HCT116 (cell line): ENCODE measurements at regions not wholly inside any gene's neighbourhood (a gene's known extent, or its start where the extent isn't known, plus 50 kb on each side); places are given as distances from the start of the nearest gene placed in this dataset.

Experiments used
- ATAC-seq: fragments of 200-7000 bp; cut with Tn5 transposase; 2 replicates; pipeline ENCODE4 v1.9.1; 2020; ENCODE audit warnings: mild to moderate bottlenecking, moderate library complexity
- BruUV-seq: library from RNA; stranded (reverse); fragments of 400-500 nt; replicated peaks from 2 replicates; lab custom pipeline; 2021; lab: Mats Ljungman, UMichigan
- CTCF ChIA-PET: fragments of 300-600 bp; sonication (Branson Sonifier 250); formaldehyde crosslinking; loops from one replicate; lab custom pipeline; 2021; ENCODE audit warnings: antibody characterized with exemption; lab: Charles Lee
- POLR2A ChIA-PET: fragments of 300-600, 350-600 bp; sonication (Branson Sonifier 250); formaldehyde crosslinking; loops from one replicate; lab custom pipeline; 2021; ENCODE audit warnings: antibody characterized with exemption; lab: Charles Lee
- RAD21 ChIA-PET, 2 experiments: fragments of 300-600 bp; sonication (Branson Sonifier 250); formaldehyde crosslinking; loops; one replicate each; lab custom pipeline; 2023; ENCODE audit warnings: low total read pairs in 2 of 2; ENCODE audit not compliant: uncharacterized antibody in 2 of 2, unreplicated experiment in 2 of 2, low non-redundant PET in 1 of 2; lab: Charles Lee
- DNase-seq: peaks from one replicate; pipeline ENCODE4 v3.0.0-alpha.2; 2010; ENCODE audit warnings: low read depth, low spot score
- H2AFZ ChIP-seq: fragments of 200-600 bp; shearing (Covaris generic), sonication (generic); 2 replicates; pipeline ENCODE4 v1.6.1; 2017; ENCODE audit warnings: low read depth, mixed run types, mixed read lengths, antibody characterized with exemption, low read length; ENCODE audit not compliant: poor library complexity, severe bottlenecking
- H3K27ac ChIP-seq: 2 replicates; pipeline ENCODE4 v1.5.1; 2012; ENCODE audit warnings: low read depth, low read length
- H3K27me3 ChIP-seq: fragments of 200-600 bp; sonication (generic); 2 replicates; pipeline ENCODE4 v1.6.1; 2016; ENCODE audit warnings: mixed run types, low read length, mixed read lengths; ENCODE audit not compliant: insufficient read depth
- H3K36me3 ChIP-seq, 2 experiments: fragments of 200-500 bp in 1 of 2; fragments of 200-600 bp in 1 of 2; sonication (Bioruptor generic) in 1 of 2; sonication (generic) in 1 of 2; 2 replicates each; pipeline versions ENCODE4 v1.5.1 to v1.6.1; 2014 to 2016; ENCODE audit warnings: low read length in 2 of 2, inconsistent platforms in 1 of 2, mixed read lengths in 1 of 2, mixed run types in 1 of 2; ENCODE audit not compliant: insufficient read depth in 2 of 2, control insufficient read depth in 1 of 2
- H3K4me1 ChIP-seq, 2 experiments: fragments of 200-600 bp in 1 of 2; sonication (generic) in 1 of 2; 2 replicates each; pipeline versions ENCODE4 v1.5.1 to v1.6.1; 2012 to 2017; ENCODE audit warnings: low read length in 2 of 2, inconsistent platforms in 1 of 2, mild to moderate bottlenecking in 1 of 2, mixed read lengths in 1 of 2, mixed run types in 1 of 2, moderate library complexity in 1 of 2; ENCODE audit not compliant: insufficient read depth in 2 of 2, control insufficient read depth in 1 of 2
- H3K4me2 ChIP-seq: fragments of 200-600 bp; sonication (generic); 2 replicates; pipeline ENCODE4 v1.6.1; 2017; ENCODE audit warnings: mixed run types, low read length, mixed read lengths
- H3K4me3 ChIP-seq, 2 experiments: fragments of 200-600 bp in 1 of 2; sonication (generic) in 1 of 2; replicated peaks in 1 of 2; 2 replicates each; pipeline ENCODE4 v1.5.1; 2011 to 2016; ENCODE audit warnings: low read length in 2 of 2, control low read depth in 1 of 2, low read depth in 1 of 2, mild to moderate bottlenecking in 1 of 2, mixed read lengths in 1 of 2, mixed run types in 1 of 2
- H3K79me2 ChIP-seq: fragments of 200-600 bp; sonication (generic); 2 replicates; pipeline ENCODE4 v1.6.1; 2017; ENCODE audit warnings: mild to moderate bottlenecking, mixed run types, low read length, moderate library complexity, mixed read lengths; ENCODE audit not compliant: insufficient read depth
- H3K9ac ChIP-seq: fragments of 200-600 bp; sonication (generic); 2 replicates; pipeline ENCODE4 v1.6.1; 2016; ENCODE audit warnings: low read length, mixed read lengths
- H3K9me2 ChIP-seq: fragments of 200-600 bp; sonication (generic), shearing (Covaris generic); 2 replicates; pipeline ENCODE4 v1.6.1; 2017; ENCODE audit warnings: mixed run types, mild to moderate bottlenecking, moderate library complexity; ENCODE audit not compliant: insufficient read depth
- H3K9me3 ChIP-seq, 2 experiments: fragments of 200-500 bp in 1 of 2; fragments of 200-600 bp in 1 of 2; sonication (Bioruptor generic) in 1 of 2; sonication (generic) in 1 of 2; 2 replicates each; pipeline ENCODE4 v1.6.1; 2014 to 2017; ENCODE audit warnings: low read length in 2 of 2, mixed read lengths in 2 of 2, inconsistent platforms in 1 of 2, low read depth in 1 of 2, mild to moderate bottlenecking in 1 of 2, mixed run types in 1 of 2, moderate library complexity in 1 of 2; ENCODE audit not compliant: control insufficient read depth in 1 of 2, insufficient read depth in 1 of 2
- H4K20me1 ChIP-seq: fragments of 200-600 bp; sonication (generic), shearing (Covaris generic); 2 replicates; pipeline ENCODE4 v1.6.1; 2017; ENCODE audit warnings: mixed run types, mild to moderate bottlenecking, moderate library complexity; ENCODE audit not compliant: insufficient read depth
- CBX3 ChIP-seq: IDR thresholded peaks from 2 replicates; pipeline ENCODE4 v1.6.1; 2012; ENCODE audit warnings: low read depth
- CEBPB ChIP-seq: IDR thresholded peaks from 2 replicates; pipeline ENCODE4 v1.6.1; 2012; ENCODE audit warnings: low read depth
- EGR1 ChIP-seq: IDR thresholded peaks from 2 replicates; pipeline ENCODE4 v1.6.1; 2012; ENCODE audit warnings: low read depth
- EZH2 ChIP-seq: fragments of 200-600 bp; sonication (generic); IDR thresholded peaks from 2 replicates; pipeline ENCODE4 v1.6.1; 2017; ENCODE audit warnings: antibody characterized with exemption, mixed run types
- EZH2phosphoT487 ChIP-seq: fragments of 200-600 bp; IDR thresholded peaks from 2 replicates; pipeline ENCODE4 v1.6.1; 2018; ENCODE audit warnings: antibody characterized with exemption, borderline replicate concordance
- FOSL1 ChIP-seq: IDR thresholded peaks from 2 replicates; pipeline ENCODE4 v1.6.1; 2012; ENCODE audit warnings: low read depth
- JUND ChIP-seq: IDR thresholded peaks from 2 replicates; pipeline ENCODE4 v1.6.1; 2012
- MAX ChIP-seq: IDR thresholded peaks from 2 replicates; pipeline ENCODE4 v1.6.1; 2012
- POLR2A ChIP-seq: IDR thresholded peaks from 2 replicates; pipeline ENCODE4 v1.7.0; 2011; ENCODE audit warnings: borderline replicate concordance; ENCODE audit not compliant: insufficient read depth, insufficient read length; ENCODE audit errors: extremely low read depth
- POLR2AphosphoS5 ChIP-seq: IDR thresholded peaks from 2 replicates; pipeline ENCODE4 v1.6.1; 2011; ENCODE audit warnings: mild to moderate bottlenecking, low read depth, low read length, moderate library complexity
- SIN3A ChIP-seq: IDR thresholded peaks from 2 replicates; pipeline ENCODE4 v1.6.1; 2012; ENCODE audit warnings: low read depth
- TCF7L2 ChIP-seq: IDR thresholded peaks from 2 replicates; pipeline ENCODE4 v1.7.0; 2011; ENCODE audit warnings: borderline replicate concordance, inconsistent platforms; ENCODE audit not compliant: insufficient read depth, insufficient read length; ENCODE audit errors: extremely low read depth
- YY1 ChIP-seq: IDR thresholded peaks from 2 replicates; pipeline ENCODE4 v1.6.1; 2011; ENCODE audit warnings: low read length, low read depth, moderate library complexity, mild to moderate bottlenecking; ENCODE audit not compliant: insufficient replicate concordance; ENCODE audit errors: extremely low read depth
- ZNF274 ChIP-seq: fragments of 200-500 bp; sonication (Bioruptor generic); IDR thresholded peaks from 2 replicates; pipeline ENCODE4 v1.6.1; 2014; ENCODE audit warnings: mild to moderate bottlenecking, low read depth, low read length, inconsistent platforms
- intact Hi-C: fragments of 100-400 bp; cut with micrococcal nuclease; formaldehyde crosslinking; loops from 2 replicates; pipeline ENCODE4 v1.10.0; 2022
- TF ChIP-seq, protein P1 (sequence below): IDR thresholded peaks from 2 replicates; pipeline ENCODE4 v1.6.1; 2011; ENCODE audit warnings: mild to moderate bottlenecking, low read length, moderate library complexity; ENCODE audit not compliant: insufficient replicate concordance; ENCODE audit errors: extremely low read depth
- TF ChIP-seq, protein P2 (sequence below): IDR thresholded peaks from 2 replicates; pipeline ENCODE4 v1.6.1; 2012

- Histone ChIP-seq H2AFZ (no peak overlapping the region), H4K20me1 (no peaks in the 10 kb centered on the region), H3K79me2 (no peaks in the 10 kb centered on the region), H3K27me3 (no peaks in the 10 kb centered on the region; the same call in 1 of the 2 replicates), H3K4me3 (no peak overlapping the region), H3K9me2 (no peaks in the 10 kb centered on the region), H3K4me2 (no peak overlapping the region), H3K36me3 (no peaks in the 10 kb centered on the region), H3K9ac (no peak overlapping the region), H3K27ac (no peak overlapping the region), H3K4me1 (no peaks in the 10 kb centered on the region), H3K9me3 (peaks cover 0 to 4% of the 10 kb centered on the region in 2 experiments; a peak in 1 of 4 replicates)
- no peak for ATAC-seq
- ChIA-PET CTCF (no interaction called here), RAD21 (no interaction called here), POLR2A (no interaction called here)
- no peak for DNase-seq
- no TSS peak for BruUV-seq
- TF ChIP-seq SIN3A (no peak), ZNF274 (no peak), EGR1 (no peak), POLR2AphosphoS5 (no peak)
- intact Hi-C loops, result no loop called here
Observed at GRCh38 chr13:78426183-78426582, 177.2 kb downstream of the POU4F1 start.

DNA sequence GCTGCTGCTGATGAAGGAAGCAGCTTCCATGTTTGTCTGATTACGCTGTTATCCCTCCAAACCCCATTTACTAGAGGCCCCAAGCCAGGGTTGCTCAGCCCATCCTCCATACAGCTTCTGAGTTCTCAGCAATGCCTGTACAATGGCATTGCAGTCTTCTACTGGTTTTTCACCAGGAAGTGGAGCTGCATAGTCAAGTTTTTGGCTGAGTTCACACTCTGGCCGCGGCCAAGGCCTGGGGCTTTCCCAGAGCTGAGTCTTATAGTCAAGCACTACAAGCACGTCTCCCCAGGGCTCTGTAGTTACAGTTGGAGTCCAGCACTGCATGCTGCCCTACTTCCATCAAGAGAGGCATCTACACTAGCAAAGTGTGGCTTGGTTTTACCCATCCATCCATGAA, 182.5 kb downstream of the POU4F1 start:
- H3K9me3 ChIP-seq, result peaks cover 0 to 8% of the 10 kb centered on the region in 2 experiments; a peak in 1 of 4 replicates
- no TSS peak for BruUV-seq
- no peak overlapping the region for H3K9ac ChIP-seq
- no peak overlapping the region for H3K4me2 ChIP-seq
- ChIA-PET POLR2A (no interaction called here), CTCF (no interaction called here), RAD21 (no interaction called here)
- intact Hi-C loops, result no loop called here
- no peak for ATAC-seq
- H3K4me3 ChIP-seq, result no peak overlapping the region
- H3K27ac ChIP-seq, result no peak overlapping the region
- H3K79me2 ChIP-seq, result no peaks in the 10 kb centered on the region
- no peak for TF ChIP-seq POLR2A
- no peak for TF ChIP-seq YY1
- TF ChIP-seq JUND, result no peak
- no peak for TF ChIP-seq CBX3
- TF ChIP-seq SIN3A, result no peak
- TF ChIP-seq, protein P1, sequence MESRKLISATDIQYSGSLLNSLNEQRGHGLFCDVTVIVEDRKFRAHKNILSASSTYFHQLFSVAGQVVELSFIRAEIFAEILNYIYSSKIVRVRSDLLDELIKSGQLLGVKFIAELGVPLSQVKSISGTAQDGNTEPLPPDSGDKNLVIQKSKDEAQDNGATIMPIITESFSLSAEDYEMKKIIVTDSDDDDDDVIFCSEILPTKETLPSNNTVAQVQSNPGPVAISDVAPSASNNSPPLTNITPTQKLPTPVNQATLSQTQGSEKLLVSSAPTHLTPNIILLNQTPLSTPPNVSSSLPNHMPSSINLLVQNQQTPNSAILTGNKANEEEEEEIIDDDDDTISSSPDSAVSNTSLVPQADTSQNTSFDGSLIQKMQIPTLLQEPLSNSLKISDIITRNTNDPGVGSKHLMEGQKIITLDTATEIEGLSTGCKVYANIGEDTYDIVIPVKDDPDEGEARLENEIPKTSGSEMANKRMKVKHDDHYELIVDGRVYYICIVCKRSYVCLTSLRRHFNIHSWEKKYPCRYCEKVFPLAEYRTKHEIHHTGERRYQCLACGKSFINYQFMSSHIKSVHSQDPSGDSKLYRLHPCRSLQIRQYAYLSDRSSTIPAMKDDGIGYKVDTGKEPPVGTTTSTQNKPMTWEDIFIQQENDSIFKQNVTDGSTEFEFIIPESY, result no peak
- TF ChIP-seq MAX, result no peak
- no peak for TF ChIP-seq CEBPB
- no peak for TF ChIP-seq POLR2AphosphoS5
- no peak for TF ChIP-seq FOSL1
- TF ChIP-seq, protein P2, sequence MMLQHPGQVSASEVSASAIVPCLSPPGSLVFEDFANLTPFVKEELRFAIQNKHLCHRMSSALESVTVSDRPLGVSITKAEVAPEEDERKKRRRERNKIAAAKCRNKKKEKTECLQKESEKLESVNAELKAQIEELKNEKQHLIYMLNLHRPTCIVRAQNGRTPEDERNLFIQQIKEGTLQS, result no peak
- no peak for TF ChIP-seq ZNF274
- no peak for TF ChIP-seq EZH2
- no peak for TF ChIP-seq TCF7L2
- no peak for TF ChIP-seq EZH2phosphoT487
- DNase-seq, result no peak
- H2AFZ ChIP-seq, result no peak overlapping the region
- no peaks in the 10 kb centered on the region for H3K27me3 ChIP-seq
- H4K20me1 ChIP-seq, result no peaks in the 10 kb centered on the region
- H3K9me2 ChIP-seq, result no peaks in the 10 kb centered on the region
- H3K4me1 ChIP-seq, result no peaks in the 10 kb centered on the region
- H3K36me3 ChIP-seq, result no peaks in the 10 kb centered on the region
